HG03558 (cell line): ENCODE measurements at regions not wholly inside any gene's neighbourhood (a gene's known extent, or its start where the extent isn't known, plus 50 kb on each side); places are given as distances from the start of the nearest gene placed in this dataset.

Experiments
- ATAC-seq: cut with Tn5 transposase; IDR thresholded peaks from one replicate; pipeline ENCODE4 v1.9.1; 2021; ENCODE audit warnings: moderate number of reproducible peaks; ENCODE audit not compliant: unreplicated experiment; ENCODE audit errors: extremely low read depth

- ATAC-seq: no peak
Observed at GRCh38 chr2:144165599-144166250, 354.2 kb downstream of the ZEB2 start.

- no peak for ATAC-seq
Observed at GRCh38 chr2:144163592-144163991, 356.3 kb downstream of the ZEB2 start.

GRCh38 chr2:144162652-144163051 is 357.3 kb downstream of the ZEB2 start:
- no peak for ATAC-seq

GRCh38 chr2:144161061-144161460 is 358.9 kb downstream of the ZEB2 start:
- ATAC-seq: no peak

- no peak for ATAC-seq
Observed at GRCh38 chr2:144159240-144159639, 360.7 kb downstream of the ZEB2 start.

- no peak for ATAC-seq
Observed at GRCh38 chr2:144158096-144158495, 361.8 kb downstream of the ZEB2 start.

GRCh38 chr2:144156736-144157640 is 362.9 kb downstream of the ZEB2 start:
- no peak for ATAC-seq

- no peak for ATAC-seq
Observed at GRCh38 chr2:144154205-144154604, 365.7 kb downstream of the ZEB2 start.

- ATAC-seq: no peak
Observed at GRCh38 chr2:144152817-144153271, 367.1 kb downstream of the ZEB2 start.

- no peak for ATAC-seq
Observed at GRCh38 chr2:144151851-144152250, 368.1 kb downstream of the ZEB2 start.

GRCh38 chr2:144151405-144151804 is 368.5 kb downstream of the ZEB2 start:
- no peak for ATAC-seq

- no peak for ATAC-seq
Observed at GRCh38 chr2:144147356-144147755, 372.6 kb downstream of the ZEB2 start.

GRCh38 chr2:144146876-144147275 is 373.0 kb downstream of the ZEB2 start:
- no peak for ATAC-seq

GRCh38 chr2:144146076-144146475 is 373.8 kb downstream of the ZEB2 start:
- no peak for ATAC-seq

- no peak for ATAC-seq
Observed at GRCh38 chr2:144143294-144144151, 376.4 kb downstream of the ZEB2 start.

GRCh38 chr2:144140891-144141290 is 379.0 kb downstream of the ZEB2 start:
- ATAC-seq: no peak

- no peak for ATAC-seq
Observed at GRCh38 chr2:144137705-144138428, 382.1 kb downstream of the ZEB2 start.

GRCh38 chr2:144137272-144137671 is 382.6 kb downstream of the ZEB2 start:
- ATAC-seq: no peak

GRCh38 chr2:144136297-144137010 is 383.5 kb downstream of the ZEB2 start:
- ATAC-seq: no peak
